Thoracic aorta (tissue), 2 donors: ENCODE measurements at regions not wholly inside any gene's neighbourhood (a gene's known extent, or its start where the extent isn't known, plus 50 kb on each side); places are given as distances from the start of the nearest gene placed in this dataset.

Experiments
- ATAC-seq: fragments of 150-250 bp; one replicate; pipeline ENCODE4 v1.8.0; 2017; ENCODE audit warnings: low read depth; ENCODE audit not compliant: insufficient number of reproducible peaks, low FRiP score
- DNase-seq: peaks from one replicate; pipeline ENCODE4 v3.0.0-alpha.2; 2020; ENCODE audit warnings: low spot score
- H3K27ac ChIP-seq, 2 donors: fragments of 200-600 bp; sonication (generic); 1 replicate in 1 of 2; 2 replicates in 1 of 2; pipeline ENCODE4 v1.5.1; 2016; ENCODE audit warnings: mild to moderate bottlenecking in 2 of 2, moderate library complexity in 2 of 2
- H3K27me3 ChIP-seq: fragments of 200-600 bp; sonication (generic); replicated peaks from 2 replicates; pipeline ENCODE4 v1.6.0; 2016; ENCODE audit warnings: mild to moderate bottlenecking; ENCODE audit not compliant: insufficient read depth
- H3K36me3 ChIP-seq: fragments of 200-600 bp; sonication (generic); one replicate; pipeline ENCODE4 v1.5.1; 2016
- H3K4me1 ChIP-seq, 2 donors: fragments of 200-600 bp; sonication (generic); 1 replicate in 1 of 2; 2 replicates in 1 of 2; pipeline versions ENCODE4 v1.5.1 to v1.6.0; 2016; ENCODE audit warnings: low read depth in 2 of 2, mild to moderate bottlenecking in 1 of 2; ENCODE audit not compliant: control insufficient read depth in 1 of 2
- H3K4me3 ChIP-seq: fragments of 200-600 bp; sonication (generic); 2 replicates; pipeline ENCODE4 v1.5.1; 2016; ENCODE audit warnings: mild to moderate bottlenecking
- H3K9me3 ChIP-seq: fragments of 200-600 bp; sonication (generic); 2 replicates; pipeline ENCODE4 v1.5.1; 2016
- CTCF ChIP-seq: fragments of 200-600 bp; sonication (generic); IDR thresholded peaks from one replicate; pipeline ENCODE4 v1.5.1; 2019; ENCODE audit warnings: antibody characterized with exemption

- TF ChIP-seq CTCF, result no peak
- no peaks in the 10 kb centered on the region for H3K36me3 ChIP-seq
- no peak overlapping the region for H3K27ac ChIP-seq
- no peak overlapping the region for H3K4me3 ChIP-seq
- DNase-seq, result no peak
- no peaks in the 10 kb centered on the region for H3K9me3 ChIP-seq
- H3K27me3 ChIP-seq, result no peaks in the 10 kb centered on the region
- ATAC-seq, result no peak
- H3K4me1 ChIP-seq, result no peaks in the 10 kb centered on the region
These were observed 486.0 kb upstream of the CHRM3 start for GRCh38 chr1:238900334-238900865.

GRCh38 chr1:238898856-238899255 lies 487.5 kb upstream of the CHRM3 start:
- no peaks in the 10 kb centered on the region for H3K36me3 ChIP-seq
- no peaks in the 10 kb centered on the region for H3K27me3 ChIP-seq
- DNase-seq, result no peak
- ATAC-seq, result no peak
- H3K4me1 ChIP-seq, result no peaks in the 10 kb centered on the region
- H3K27ac ChIP-seq, result no peak overlapping the region
- H3K4me3 ChIP-seq, result no peak overlapping the region
- TF ChIP-seq CTCF, result no peak
- H3K9me3 ChIP-seq, result no peaks in the 10 kb centered on the region

GRCh38 chr1:238895911-238896310 lies 490.5 kb upstream of the CHRM3 start:
- DNase-seq (no peak), ATAC-seq (no peak)
- no peaks in the 10 kb centered on the region for H3K27me3 ChIP-seq
- no peaks in the 10 kb centered on the region for H3K4me1 ChIP-seq
- no peak for TF ChIP-seq CTCF
- no peak overlapping the region for H3K4me3 ChIP-seq
- no peaks in the 10 kb centered on the region for H3K9me3 ChIP-seq
- no peaks in the 10 kb centered on the region for H3K36me3 ChIP-seq
- H3K27ac ChIP-seq, result no peak overlapping the region

- Histone ChIP-seq H3K9me3 (no peaks in the 10 kb centered on the region), H3K27me3 (no peaks in the 10 kb centered on the region), H3K4me3 (no peak overlapping the region), H3K36me3 (no peaks in the 10 kb centered on the region), H3K27ac (no peak overlapping the region), H3K4me1 (no peaks in the 10 kb centered on the region)
- ATAC-seq, result no peak
- DNase-seq, result no peak
- no peak for TF ChIP-seq CTCF
These were observed 493.8 kb upstream of the CHRM3 start for GRCh38 chr1:238892612-238893011.

- DNase-seq (no peak), ATAC-seq (no peak)
- Histone ChIP-seq H3K4me1 (no peaks in the 10 kb centered on the region), H3K27me3 (no peaks in the 10 kb centered on the region), H3K9me3 (no peaks in the 10 kb centered on the region), H3K36me3 (no peaks in the 10 kb centered on the region), H3K27ac (no peak overlapping the region), H3K4me3 (no peak overlapping the region)
- TF ChIP-seq CTCF, result no peak
These were observed 524.9 kb upstream of the CHRM3 start for GRCh38 chr1:238861342-238862066.
